Suppressor macrophage (primary cell): ENCODE measurements at regions not wholly inside any gene's neighbourhood (a gene's known extent, or its start where the extent isn't known, plus 50 kb on each side); places are given as distances from the start of the nearest gene placed in this dataset.
A peak's percentile ranks its signal among the peaks of the same experiment; 100 is the strongest.

Experiments used
- DNase-seq, 4 experiments: peaks; one replicate each; pipeline ENCODE4 v3.0.0-alpha.2; 2020 to 2022

- DNase-seq, result no peak
These were observed 362.8 kb downstream of the FBXO15 start for GRCh38 chr18:73784853-73785252.

GRCh38 chr18:73782405-73782804 is 365.2 kb downstream of the FBXO15 start:
- no peak for DNase-seq

GRCh38 chr18:73780218-73780617 is 367.4 kb downstream of the FBXO15 start:
- DNase-seq, result no peak

GRCh38 chr18:73778032-73778359 is 369.6 kb downstream of the FBXO15 start:
- no peak for DNase-seq

GRCh38 chr18:73777356-73778031 is 370.1 kb downstream of the FBXO15 start:
- no peak for DNase-seq

GRCh38 chr18:73774811-73775509 is 372.7 kb downstream of the FBXO15 start:
- no peak for DNase-seq

GRCh38 chr18:73768043-73768442 is 379.6 kb downstream of the FBXO15 start:
- peak; percentile 5 to 29 (median 20) for DNase-seq

GRCh38 chr18:73766910-73767515 is 380.6 kb downstream of the FBXO15 start:
- DNase-seq, result no peak

GRCh38 chr18:73758446-73758845 is 389.2 kb downstream of the FBXO15 start:
- no peak for DNase-seq

- DNase-seq, result no peak
These were observed 391.2 kb downstream of the FBXO15 start for GRCh38 chr18:73756256-73757091.

GRCh38 chr18:73752965-73753364 is 394.7 kb downstream of the FBXO15 start:
- DNase-seq, result no peak

- peak in 2 of 4 experiments; percentile 28 to 36 for DNase-seq
These were observed 395.1 kb downstream of the FBXO15 start for GRCh38 chr18:73752546-73752945.

GRCh38 chr18:73750052-73750451 is 397.6 kb downstream of the FBXO15 start:
- DNase-seq, result no peak

- DNase-seq, result no peak
These were observed 398.3 kb downstream of the FBXO15 start for GRCh38 chr18:73749304-73749703.

- DNase-seq, result no peak
These were observed 398.9 kb downstream of the FBXO15 start for GRCh38 chr18:73748731-73749130.

GRCh38 chr18:73746101-73746500 is 401.5 kb downstream of the FBXO15 start:
- DNase-seq, result no peak

GRCh38 chr18:73742957-73743356 is 404.7 kb downstream of the FBXO15 start:
- peak in 1 of 4 experiments; percentile 1 for DNase-seq

- DNase-seq, result no peak
These were observed 405.7 kb downstream of the FBXO15 start for GRCh38 chr18:73741946-73742345.

- DNase-seq, result no peak
These were observed 408.5 kb downstream of the FBXO15 start for GRCh38 chr18:73739098-73739497.

- DNase-seq, result no peak
These were observed 409.6 kb downstream of the FBXO15 start for GRCh38 chr18:73737990-73738389.

- DNase-seq, result no peak
These were observed 411.8 kb downstream of the FBXO15 start for GRCh38 chr18:73735836-73736235.

GRCh38 chr18:73733806-73734314 is 413.8 kb downstream of the FBXO15 start:
- DNase-seq, result no peak

- DNase-seq, result no peak
These were observed 414.3 kb downstream of the FBXO15 start for GRCh38 chr18:73733376-73733775.
